Epithelial cell of prostate (primary cell): ENCODE measurements at regions not wholly inside any gene's neighbourhood (a gene's known extent, or its start where the extent isn't known, plus 50 kb on each side); places are given as distances from the start of the nearest gene placed in this dataset.
A peak's percentile ranks its signal among the peaks of the same experiment; 100 is the strongest.

ENCODE experiments used
- DNase-seq: peaks from one replicate; pipeline ENCODE4 v3.0.0-alpha.2; 2011; ENCODE audit warnings: low read depth, low spot score
- H3K27ac ChIP-seq: fragments of 450-650 bp; 2 replicates; pipeline ENCODE4 v1.5.1; 2017; ENCODE audit warnings: mild to moderate bottlenecking

DNA sequence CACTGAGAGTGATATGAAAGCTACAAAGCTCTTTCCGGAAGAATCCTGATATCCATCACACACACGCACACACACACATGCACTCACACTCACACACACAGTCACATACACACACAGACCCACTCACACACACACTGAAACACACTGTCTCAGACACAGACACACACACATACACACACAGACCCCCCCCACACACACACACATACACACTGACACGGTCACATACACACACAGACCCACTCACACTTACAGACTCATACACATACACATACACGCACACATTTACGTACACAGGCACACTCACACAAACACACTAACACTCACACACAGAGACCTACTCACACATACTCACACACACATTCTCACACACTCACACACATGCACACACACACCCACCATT lies 58.6 kb downstream of the LIG4 start:
- DNase-seq = no peak
- H3K27ac ChIP-seq = no peak overlapping the region

DNA sequence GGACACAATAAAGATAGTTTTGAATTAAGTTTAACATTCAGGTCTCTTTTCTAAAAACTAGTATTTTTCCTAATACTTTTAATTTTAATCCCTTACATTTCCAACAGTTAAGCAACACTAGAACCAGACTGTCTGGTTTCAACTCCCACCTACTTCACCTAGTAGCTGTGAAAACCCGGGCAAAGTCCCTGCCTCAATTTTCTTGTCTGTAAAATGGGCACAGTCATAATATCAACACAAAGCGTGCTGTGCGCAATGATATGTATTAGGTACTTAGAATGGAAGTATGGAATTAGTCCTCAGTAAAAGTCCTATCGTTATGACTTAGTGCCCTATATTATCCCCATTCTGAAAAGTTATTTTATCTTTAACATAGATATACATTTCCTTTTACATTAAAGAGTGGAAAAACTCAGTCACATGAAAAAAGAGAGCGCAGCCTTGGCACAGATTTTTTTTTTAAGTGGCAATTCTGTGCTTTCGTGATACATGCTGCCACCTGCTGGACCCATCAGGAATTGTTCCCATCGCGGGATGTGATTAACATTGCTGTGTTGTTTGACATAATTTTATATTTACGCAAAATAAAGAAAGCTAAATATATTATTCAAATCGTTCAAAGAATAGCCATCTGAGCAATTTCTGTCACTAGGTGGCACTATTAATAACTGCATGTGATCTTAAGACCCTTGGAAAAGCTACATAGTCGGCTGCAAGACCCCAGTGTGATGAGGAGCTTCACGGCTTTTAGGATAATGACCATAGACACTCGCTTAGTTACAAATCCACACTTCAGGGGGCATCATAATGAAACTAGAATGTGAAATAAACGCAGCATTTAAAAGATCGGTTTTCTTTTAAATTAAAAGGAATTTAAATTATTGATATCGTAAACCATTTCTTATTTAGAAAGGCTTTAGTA lies 59.9 kb downstream of the LIG4 start:
- no peak overlapping the region for H3K27ac ChIP-seq
- no peak for DNase-seq

- H3K27ac ChIP-seq = no peak overlapping the region
- DNase-seq = no peak
Measured at GRCh38 chr13:108154421-108154858, 60.9 kb downstream of the LIG4 start.

DNA sequence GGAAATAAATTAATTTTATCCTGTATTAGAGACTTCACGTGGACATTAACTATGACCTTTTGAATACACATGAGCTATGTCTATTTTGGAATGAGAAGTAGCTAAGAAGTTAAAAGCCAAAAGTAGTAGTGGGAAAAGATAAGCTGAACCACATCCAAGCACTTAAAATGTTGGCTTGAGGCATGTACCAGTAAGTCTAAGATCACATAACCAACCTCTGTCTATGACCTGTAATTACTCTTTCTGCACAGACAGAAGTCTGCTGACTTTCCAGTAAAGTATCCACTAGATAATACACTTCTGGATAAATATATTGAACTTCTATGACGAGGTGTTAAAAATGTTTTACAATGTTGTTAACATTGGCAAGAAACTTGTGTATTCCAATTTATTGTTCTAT lies 68.7 kb downstream of the LIG4 start:
- DNase-seq = no peak
- no peak overlapping the region for H3K27ac ChIP-seq

DNA sequence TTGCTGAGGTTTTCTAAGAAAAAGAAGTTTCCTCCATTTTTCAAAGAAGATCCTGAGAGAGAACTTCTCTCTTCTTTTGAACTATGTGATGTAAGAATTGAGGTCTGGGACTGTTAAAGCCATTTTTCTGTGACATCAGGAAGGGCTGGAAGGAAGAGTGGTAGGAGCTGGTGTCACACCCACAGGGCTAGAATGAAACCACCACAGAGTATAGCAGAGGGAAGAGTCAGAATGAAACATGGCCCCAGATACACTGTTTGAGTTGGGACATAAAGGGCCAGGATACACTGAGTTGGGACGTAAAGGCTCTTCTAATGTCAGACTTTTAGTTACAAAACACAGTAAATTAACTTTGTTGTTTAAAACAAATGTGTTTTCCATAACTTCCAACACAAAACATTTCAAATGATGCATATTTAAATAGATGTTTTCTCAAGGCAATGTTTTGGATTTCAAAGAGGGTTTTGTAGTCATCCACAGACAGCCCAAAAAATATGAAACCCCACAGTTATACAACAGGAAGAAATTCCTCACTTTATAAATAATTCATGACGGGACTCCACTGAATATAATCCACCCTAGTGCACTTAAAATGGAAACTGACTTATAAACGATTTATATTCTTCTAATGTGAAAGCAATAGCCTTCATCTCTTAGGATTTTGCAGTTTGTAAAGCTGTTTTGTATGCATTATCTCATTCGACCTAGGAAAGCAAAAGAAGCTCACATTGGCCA lies 72.5 kb downstream of the LIG4 start:
- no peak overlapping the region for H3K27ac ChIP-seq
- no peak for DNase-seq

DNA sequence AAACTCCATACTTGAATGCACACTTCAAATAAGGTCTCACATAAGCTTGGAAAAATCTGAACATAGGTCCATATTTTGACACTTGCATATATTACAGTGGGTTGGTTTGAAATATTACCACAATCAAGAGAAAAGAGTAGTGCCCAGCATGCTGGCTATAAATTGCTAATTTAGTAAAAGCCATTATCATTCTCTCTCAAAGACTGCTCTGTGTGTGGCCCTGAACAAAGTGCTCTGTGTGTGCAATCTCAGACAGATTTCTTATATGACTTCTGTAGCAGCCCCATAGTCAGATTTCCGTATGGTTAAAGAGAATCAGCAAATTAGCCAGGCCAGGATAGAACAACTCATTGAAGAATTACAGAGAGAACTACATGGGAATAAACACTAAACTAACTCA lies 78.2 kb downstream of the LIG4 start:
- H3K27ac ChIP-seq = no peak overlapping the region
- no peak for DNase-seq

- no peak for DNase-seq
- H3K27ac ChIP-seq = no peak overlapping the region
Measured at GRCh38 chr13:108127406-108127805, 87.9 kb downstream of the LIG4 start.

- no peak for DNase-seq
- H3K27ac ChIP-seq = no peak overlapping the region
Measured at GRCh38 chr13:108126056-108126455, 89.3 kb downstream of the LIG4 start.

DNA sequence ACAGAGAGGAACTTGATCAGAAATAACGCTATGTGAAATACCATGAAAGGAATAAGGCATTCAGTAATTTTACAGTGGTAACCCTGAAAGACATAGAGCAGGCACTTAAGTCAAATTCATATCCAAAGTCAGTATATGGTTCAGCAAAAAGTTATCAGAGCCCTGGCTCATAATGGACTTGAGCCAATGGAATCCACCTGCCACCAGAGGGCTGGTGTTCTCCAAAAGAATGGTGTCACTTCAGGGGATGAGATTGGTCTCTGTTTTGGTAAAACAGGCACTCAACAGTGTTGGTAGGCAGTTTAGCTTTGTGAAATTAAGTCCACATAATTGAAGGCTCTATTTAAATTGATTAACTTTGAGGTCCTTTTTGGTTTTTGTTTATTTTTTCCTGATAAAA lies 93.9 kb downstream of the LIG4 start:
- DNase-seq = no peak

GRCh38 chr13:108120856-108121255 lies 94.5 kb downstream of the LIG4 start:
- DNase-seq = no peak
- no peak overlapping the region for H3K27ac ChIP-seq

More for the DNA sequence above, 93.9 kb downstream of the LIG4 start:
- no peak overlapping the region for H3K27ac ChIP-seq

DNA sequence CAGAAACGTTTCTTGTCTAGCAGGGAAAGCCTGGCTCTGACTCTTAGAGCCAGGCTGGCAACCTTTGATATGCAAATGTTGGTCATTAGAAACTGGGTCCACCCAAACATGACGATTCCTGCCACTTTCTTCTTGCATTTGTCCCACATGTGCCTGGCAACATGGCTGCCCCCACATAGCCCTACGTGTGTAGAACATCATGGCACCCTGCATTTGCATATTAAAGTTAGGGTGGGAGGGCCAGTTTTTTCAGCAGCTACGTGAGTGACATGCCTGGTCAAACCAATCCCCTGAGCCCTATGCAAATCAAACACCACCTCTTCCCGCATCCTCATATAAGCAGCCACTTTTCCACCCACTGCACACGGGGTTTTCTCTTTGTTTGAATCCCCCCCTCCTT lies 95.0 kb downstream of the LIG4 start:
- DNase-seq = no peak
- no peak overlapping the region for H3K27ac ChIP-seq

- H3K27ac ChIP-seq = no peak overlapping the region
- DNase-seq = no peak
Measured at GRCh38 chr13:108115738-108116137, 99.6 kb downstream of the LIG4 start.

GRCh38 chr13:108113407-108113806 lies 101.9 kb downstream of the LIG4 start:
- peak; percentile 76 for DNase-seq

GRCh38 chr13:108104736-108105135 lies 110.6 kb downstream of the LIG4 start:
- DNase-seq = no peak
- no peak overlapping the region for H3K27ac ChIP-seq

More at GRCh38 chr13:108113407-108113806, 101.9 kb downstream of the LIG4 start:
- H3K27ac ChIP-seq = peak overlapping the region; percentile 67

- no peak overlapping the region for H3K27ac ChIP-seq
- no peak for DNase-seq
Measured at GRCh38 chr13:108102771-108103170, 112.6 kb downstream of the LIG4 start.

DNA sequence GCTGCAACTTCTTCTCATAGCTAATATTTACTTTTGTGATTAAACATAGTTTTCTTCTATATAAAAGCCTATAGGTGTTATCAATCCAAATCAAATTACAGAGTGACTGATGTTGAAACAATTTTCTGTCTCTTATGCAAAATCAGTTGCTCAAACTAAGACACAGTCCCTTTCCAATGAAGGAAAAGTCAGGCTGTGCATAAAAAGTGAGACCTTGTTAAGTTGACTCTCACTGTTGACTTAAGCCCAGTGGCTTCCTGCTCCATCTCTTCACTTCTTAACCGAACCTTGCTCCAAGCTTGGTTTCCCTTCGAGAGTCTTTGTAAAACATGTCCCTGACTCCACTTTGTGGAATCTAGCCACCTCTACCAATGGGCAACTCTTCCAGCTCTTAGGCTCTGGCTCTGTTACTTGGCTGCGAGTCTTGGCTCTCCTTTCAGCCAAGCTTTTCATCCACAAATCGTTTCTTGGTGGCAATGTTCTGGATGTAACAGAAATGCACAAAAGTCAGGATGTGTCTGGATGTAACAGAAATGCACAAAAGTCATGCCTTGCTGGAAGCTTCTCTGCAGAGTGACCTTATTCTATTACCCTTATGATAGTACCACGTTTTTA lies 118.9 kb downstream of the LIG4 start:
- no peak overlapping the region for H3K27ac ChIP-seq
- DNase-seq = no peak

GRCh38 chr13:108095036-108095435 lies 120.3 kb downstream of the LIG4 start:
- H3K27ac ChIP-seq = no peak overlapping the region
- no peak for DNase-seq

DNA sequence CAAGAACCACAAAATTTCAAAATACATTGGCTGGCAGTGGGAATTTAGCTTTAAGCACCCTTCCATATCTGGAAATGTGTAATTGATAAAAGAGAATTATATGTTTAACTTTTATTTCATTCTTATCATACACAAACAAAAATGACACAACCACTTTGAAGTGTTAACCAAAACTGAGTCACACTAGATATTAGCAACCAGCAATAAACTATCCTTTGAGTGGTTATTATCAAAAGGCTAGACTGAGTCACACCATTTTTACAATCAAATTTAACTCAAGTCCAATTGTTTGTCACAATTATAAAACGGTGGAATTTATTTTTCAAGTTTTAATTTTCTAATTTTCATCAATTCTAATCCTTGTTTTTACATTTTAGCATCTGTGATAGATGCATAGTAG lies 121.7 kb downstream of the LIG4 start:
- no peak for DNase-seq

GRCh38 chr13:108087810-108088209 lies 127.5 kb downstream of the LIG4 start:
- DNase-seq = no peak
- no peak overlapping the region for H3K27ac ChIP-seq

More for the DNA sequence above, 121.7 kb downstream of the LIG4 start:
- H3K27ac ChIP-seq = no peak overlapping the region

- no peak overlapping the region for H3K27ac ChIP-seq
- DNase-seq = no peak
Measured at GRCh38 chr13:108086678-108087077, 128.7 kb downstream of the LIG4 start.

GRCh38 chr13:108084840-108085239 lies 130.5 kb downstream of the LIG4 start:
- DNase-seq = no peak
- no peak overlapping the region for H3K27ac ChIP-seq
